NCI-H69 (cell line): ENCODE measurements at regions not wholly inside any gene's neighbourhood (a gene's known extent, or its start where the extent isn't known, plus 50 kb on each side); places are given as distances from the start of the nearest gene placed in this dataset.

Experiments
- DNase-seq: peaks from one replicate; lab custom pipeline; 2025; lab: John Stamatoyannopoulos, UW

GRCh38 chr11:91810871-91811270 is 413.7 kb upstream of the FAT3 start:
- DNase-seq, result no peak

- DNase-seq, result no peak
Measured at GRCh38 chr11:91805293-91805692, 419.3 kb upstream of the FAT3 start.

- DNase-seq, result peak; percentile 58
Measured at GRCh38 chr11:91804042-91804441, 420.6 kb upstream of the FAT3 start.

GRCh38 chr11:91802475-91802874 is 422.1 kb upstream of the FAT3 start:
- DNase-seq, result no peak

- DNase-seq, result no peak
Measured at GRCh38 chr11:91800208-91800914, 424.3 kb upstream of the FAT3 start.

- no peak for DNase-seq
Measured at GRCh38 chr11:91798240-91798639, 426.4 kb upstream of the FAT3 start.

GRCh38 chr11:91796999-91797398 is 427.6 kb upstream of the FAT3 start:
- DNase-seq, result no peak

- peak; percentile 29 for DNase-seq
Measured at GRCh38 chr11:91795139-91795887, 429.3 kb upstream of the FAT3 start.

GRCh38 chr11:91794146-91794545 is 430.5 kb upstream of the FAT3 start:
- peak; percentile 32 for DNase-seq

GRCh38 chr11:91792779-91793262 is 431.8 kb upstream of the FAT3 start:
- DNase-seq, result peak; percentile 25

- no peak for DNase-seq
Measured at GRCh38 chr11:91791171-91791468, 433.5 kb upstream of the FAT3 start.

GRCh38 chr11:91790346-91791170 is 434.1 kb upstream of the FAT3 start:
- DNase-seq, result peak; percentile 54

GRCh38 chr11:91788764-91789163 is 435.9 kb upstream of the FAT3 start:
- DNase-seq, result no peak

- peak; percentile 43 for DNase-seq
Measured at GRCh38 chr11:91786097-91786496, 438.5 kb upstream of the FAT3 start.

- DNase-seq, result no peak
Measured at GRCh38 chr11:91783173-91783572, 441.4 kb upstream of the FAT3 start.

- DNase-seq, result no peak
Measured at GRCh38 chr11:91778758-91779157, 445.9 kb upstream of the FAT3 start.

GRCh38 chr11:91776655-91777054 is 448.0 kb upstream of the FAT3 start:
- peak; percentile 26 for DNase-seq

GRCh38 chr11:91773090-91773489 is 451.5 kb upstream of the FAT3 start:
- peak; percentile 77 for DNase-seq

GRCh38 chr11:91771961-91772360 is 452.7 kb upstream of the FAT3 start:
- DNase-seq, result no peak

- no peak for DNase-seq
Measured at GRCh38 chr11:91768783-91769182, 455.8 kb upstream of the FAT3 start.

GRCh38 chr11:91763331-91763730 is 461.3 kb upstream of the FAT3 start:
- no peak for DNase-seq

- DNase-seq, result peak; percentile 98
Measured at GRCh38 chr11:91761406-91762025, 463.1 kb upstream of the FAT3 start.
